ENCODE measurements at regions not wholly inside any gene's neighbourhood (a gene's known extent, or its start where the extent isn't known, plus 50 kb on each side); places are given as distances from the start of the nearest gene placed in this dataset.

GRCh38 chr2:193222454-193222853 is 1027.7 kb upstream of the TMEFF2 start:
- Histone ChIP-seq H3F3A (ENCODE audit: low read depth) (no peaks in the 10 kb centered on the region), H3K9ac (ENCODE audit: low read depth, low read length, poor library complexity, severe bottlenecking) (no peak overlapping the region), H3K4me1 (ENCODE audit: insufficient read depth, low read length, poor library complexity, severe bottlenecking) (no peaks in the 10 kb centered on the region), H3K9me2 (replicated peaks; ENCODE audit: low read depth, low read length) (no peaks in the 10 kb centered on the region), H3K79me2 (ENCODE audit: insufficient read depth, low read length) (no peaks in the 10 kb centered on the region), H3K27me3 (ENCODE audit: insufficient read depth, low read length, poor library complexity, severe bottlenecking) (no peaks in the 10 kb centered on the region), H3K9me3 (ENCODE audit: insufficient read depth, low read depth, low read length) (no peaks in the 10 kb centered on the region), H3K4me2 (ENCODE audit: low read depth, low read length, poor library complexity, severe bottlenecking) (no peak overlapping the region), H2AFZ (ENCODE audit: low read length) (no peak overlapping the region), H3K36me3 (ENCODE audit: insufficient read depth, low read length) (no peaks in the 10 kb centered on the region), H3K4me3 (ENCODE audit: low read length, poor library complexity, severe bottlenecking) (no peak overlapping the region), H4K20me1 (ENCODE audit: insufficient read depth, low read length, poor library complexity, severe bottlenecking) (no peaks in the 10 kb centered on the region)
- TF ChIP-seq, protein P1, sequence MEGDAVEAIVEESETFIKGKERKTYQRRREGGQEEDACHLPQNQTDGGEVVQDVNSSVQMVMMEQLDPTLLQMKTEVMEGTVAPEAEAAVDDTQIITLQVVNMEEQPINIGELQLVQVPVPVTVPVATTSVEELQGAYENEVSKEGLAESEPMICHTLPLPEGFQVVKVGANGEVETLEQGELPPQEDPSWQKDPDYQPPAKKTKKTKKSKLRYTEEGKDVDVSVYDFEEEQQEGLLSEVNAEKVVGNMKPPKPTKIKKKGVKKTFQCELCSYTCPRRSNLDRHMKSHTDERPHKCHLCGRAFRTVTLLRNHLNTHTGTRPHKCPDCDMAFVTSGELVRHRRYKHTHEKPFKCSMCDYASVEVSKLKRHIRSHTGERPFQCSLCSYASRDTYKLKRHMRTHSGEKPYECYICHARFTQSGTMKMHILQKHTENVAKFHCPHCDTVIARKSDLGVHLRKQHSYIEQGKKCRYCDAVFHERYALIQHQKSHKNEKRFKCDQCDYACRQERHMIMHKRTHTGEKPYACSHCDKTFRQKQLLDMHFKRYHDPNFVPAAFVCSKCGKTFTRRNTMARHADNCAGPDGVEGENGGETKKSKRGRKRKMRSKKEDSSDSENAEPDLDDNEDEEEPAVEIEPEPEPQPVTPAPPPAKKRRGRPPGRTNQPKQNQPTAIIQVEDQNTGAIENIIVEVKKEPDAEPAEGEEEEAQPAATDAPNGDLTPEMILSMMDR (conservative IDR thresholded peaks at IDR 0.05; ENCODE audit: low read length), result no peak
- no peak for TF ChIP-seq EZH2phosphoT487 (IDR thresholded peaks at IDR 0.05; ENCODE audit: borderline replicate concordance)

GRCh38 chr2:193219413-193219812 is 1024.7 kb upstream of the TMEFF2 start:
- Histone ChIP-seq H2AFZ (ENCODE audit: low read length) (no peak overlapping the region), H3K9me2 (replicated peaks; ENCODE audit: low read depth, low read length) (no peaks in the 10 kb centered on the region), H3K4me2 (ENCODE audit: low read depth, low read length, poor library complexity, severe bottlenecking) (no peak overlapping the region), H3K36me3 (ENCODE audit: insufficient read depth, low read length) (no peaks in the 10 kb centered on the region), H3K9ac (ENCODE audit: low read depth, low read length, poor library complexity, severe bottlenecking) (no peak overlapping the region), H3K79me2 (ENCODE audit: insufficient read depth, low read length) (no peaks in the 10 kb centered on the region), H3K4me3 (ENCODE audit: low read length, poor library complexity, severe bottlenecking) (no peak overlapping the region), H3K4me1 (ENCODE audit: insufficient read depth, low read length, poor library complexity, severe bottlenecking) (no peaks in the 10 kb centered on the region), H3K27me3 (ENCODE audit: insufficient read depth, low read length, poor library complexity, severe bottlenecking) (no peaks in the 10 kb centered on the region), H3K9me3 (ENCODE audit: insufficient read depth, low read depth, low read length) (no peaks in the 10 kb centered on the region), H4K20me1 (ENCODE audit: insufficient read depth, low read length, poor library complexity, severe bottlenecking) (no peaks in the 10 kb centered on the region), H3F3A (ENCODE audit: low read depth) (no peaks in the 10 kb centered on the region)
- TF ChIP-seq, protein P1 (conservative IDR thresholded peaks at IDR 0.05; ENCODE audit: low read length), result no peak
- no peak for TF ChIP-seq EZH2phosphoT487 (IDR thresholded peaks at IDR 0.05; ENCODE audit: borderline replicate concordance)

GRCh38 chr2:193201583-193201982 is 1006.9 kb upstream of the TMEFF2 start:
- H3K9me2 ChIP-seq (replicated peaks; ENCODE audit: low read depth, low read length), result no peaks in the 10 kb centered on the region
- TF ChIP-seq, protein P1 (conservative IDR thresholded peaks at IDR 0.05; ENCODE audit: low read length), result no peak
- TF ChIP-seq EZH2phosphoT487 (IDR thresholded peaks at IDR 0.05; ENCODE audit: borderline replicate concordance), result no peak
- H3K27me3 ChIP-seq (ENCODE audit: insufficient read depth, low read length, poor library complexity, severe bottlenecking), result no peaks in the 10 kb centered on the region
- no peaks in the 10 kb centered on the region for H3K36me3 ChIP-seq (ENCODE audit: insufficient read depth, low read length)
- no peak overlapping the region for H3K4me3 ChIP-seq (ENCODE audit: low read length, poor library complexity, severe bottlenecking)
- no peak overlapping the region for H3K4me2 ChIP-seq (ENCODE audit: low read depth, low read length, poor library complexity, severe bottlenecking)
- no peaks in the 10 kb centered on the region for H3K9me3 ChIP-seq (ENCODE audit: insufficient read depth, low read depth, low read length)
- no peaks in the 10 kb centered on the region for H4K20me1 ChIP-seq (ENCODE audit: insufficient read depth, low read length, poor library complexity, severe bottlenecking)
- H3F3A ChIP-seq (ENCODE audit: low read depth), result no peaks in the 10 kb centered on the region
- no peaks in the 10 kb centered on the region for H3K79me2 ChIP-seq (ENCODE audit: insufficient read depth, low read length)
- no peak overlapping the region for H3K9ac ChIP-seq (ENCODE audit: low read depth, low read length, poor library complexity, severe bottlenecking)
- H3K4me1 ChIP-seq (ENCODE audit: insufficient read depth, low read length, poor library complexity, severe bottlenecking), result no peaks in the 10 kb centered on the region
- H2AFZ ChIP-seq (ENCODE audit: low read length), result no peak overlapping the region
